ENCODE measurements at regions not wholly inside any gene's neighbourhood (a gene's known extent, or its start where the extent isn't known, plus 50 kb on each side); places are given as distances from the start of the nearest gene placed in this dataset.

DNA sequence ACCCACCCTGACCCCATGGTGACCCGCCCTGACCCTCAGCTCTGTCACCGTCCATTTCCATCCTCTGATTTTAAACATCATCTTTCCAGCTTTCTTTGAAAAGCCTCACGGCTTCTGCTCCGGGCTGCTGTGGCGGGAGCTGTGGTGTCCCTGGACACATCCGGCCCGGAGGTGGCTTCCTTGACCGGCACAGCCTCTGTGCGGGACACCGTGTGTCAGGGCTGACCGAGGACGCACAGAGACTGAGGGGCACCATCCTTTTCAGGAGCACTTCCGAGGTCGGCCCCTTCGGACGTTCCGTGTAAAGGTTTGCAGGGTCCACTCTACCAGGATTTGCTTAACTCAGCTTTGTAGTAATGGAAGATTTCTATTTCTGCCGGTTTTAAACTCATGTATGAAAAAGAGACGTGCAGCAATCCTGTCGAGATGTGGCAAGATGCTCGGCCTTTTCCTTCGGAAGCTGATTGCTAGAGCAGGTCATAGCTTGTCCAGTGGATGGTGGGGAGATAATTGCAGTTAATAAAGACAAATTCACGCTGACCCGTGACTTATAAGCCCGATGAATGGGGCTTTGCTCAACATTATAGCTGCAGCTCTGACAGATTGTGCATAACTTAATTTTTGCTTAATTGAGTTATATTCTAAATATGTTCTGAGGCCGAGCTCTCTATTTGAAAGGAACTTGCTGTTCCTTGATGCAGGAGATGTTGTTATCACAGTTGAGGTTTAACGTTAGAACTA lies 54.4 kb upstream of the CFAP46 start:
- WGBS (ENCODE audit: insufficient coverage): 91% methylated on average over 27 of the region's 27 CpGs
- Mint-ChIP-seq H3K27ac (no peak overlapping the region), H3K27me3 (ENCODE audit: low read depth in 2 of 2) (no peaks in the 10 kb centered on the region), H3K4me3 (no peak overlapping the region), H3K4me1 (no peaks in the 10 kb centered on the region), H3K36me3 (no peaks in the 10 kb centered on the region), H3K9me3 (no peaks in the 10 kb centered on the region)
- H3K4me1 ChIP-seq (ENCODE audit: control insufficient read depth, insufficient read depth, low read length): no peaks in the 10 kb centered on the region
- ATAC-seq: no peak
- intact Hi-C loops (cut with micrococcal nuclease): no loop called here
- no peaks in the 10 kb centered on the region for H3K9me3 ChIP-seq (ENCODE audit: control insufficient read depth, insufficient read depth, low read length)
- H3K4me3 ChIP-seq (ENCODE audit: low read length): no peak overlapping the region
- no peak for DNase-seq
- H3K36me3 ChIP-seq (ENCODE audit: control insufficient read depth, insufficient read depth, low read length): no peaks in the 10 kb centered on the region
- H3K27ac ChIP-seq (ENCODE audit: low read length): no peak overlapping the region
- TF ChIP-seq CTCF (IDR thresholded peaks at IDR 0.05): no peak
- no peaks in the 10 kb centered on the region for H3K27me3 ChIP-seq (ENCODE audit: control insufficient read depth, insufficient read depth, low read length)

GRCh38 chr10:132995909-132996602 lies 53.7 kb upstream of the CFAP46 start:
- ATAC-seq: no peak
- Histone ChIP-seq H3K27ac (ENCODE audit: low read length) (no peak overlapping the region), H3K4me1 (ENCODE audit: control insufficient read depth, insufficient read depth, low read length) (no peaks in the 10 kb centered on the region), H3K9me3 (ENCODE audit: control insufficient read depth, insufficient read depth, low read length) (no peaks in the 10 kb centered on the region), H3K36me3 (ENCODE audit: control insufficient read depth, insufficient read depth, low read length) (no peaks in the 10 kb centered on the region), H3K4me3 (ENCODE audit: low read length) (no peak overlapping the region), H3K27me3 (ENCODE audit: control insufficient read depth, insufficient read depth, low read length) (no peaks in the 10 kb centered on the region)
- WGBS (ENCODE audit: insufficient coverage): 81% methylated on average over 29 of the region's 29 CpGs
- Mint-ChIP-seq H3K36me3 (no peaks in the 10 kb centered on the region), H3K27me3 (ENCODE audit: low read depth in 2 of 2) (no peaks in the 10 kb centered on the region), H3K4me1 (no peaks in the 10 kb centered on the region), H3K27ac (no peak overlapping the region), H3K9me3 (no peaks in the 10 kb centered on the region), H3K4me3 (no peak overlapping the region)
- intact Hi-C loops (cut with micrococcal nuclease): no loop called here
- no peak for TF ChIP-seq CTCF (IDR thresholded peaks at IDR 0.05)
- DNase-seq: no peak

DNA sequence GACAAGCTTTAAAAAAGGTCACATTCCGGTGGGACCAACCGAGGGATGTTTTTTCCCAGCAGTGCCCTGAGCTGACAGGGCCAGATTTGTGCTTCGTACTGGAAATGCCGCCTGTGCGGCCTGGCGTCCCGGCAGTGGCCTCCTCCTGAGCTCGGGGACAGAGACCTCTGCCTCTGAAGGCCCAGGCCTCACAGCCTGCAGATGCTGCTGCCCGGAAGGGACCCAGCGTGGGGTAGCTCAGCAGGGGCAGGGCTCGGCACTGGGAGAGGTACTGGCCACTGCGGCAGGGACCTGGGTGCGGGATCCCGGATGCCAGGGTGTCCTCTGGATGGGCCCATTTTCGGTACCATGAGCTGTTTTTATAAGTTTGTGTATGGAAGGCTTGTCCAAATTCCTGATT lies 52.4 kb upstream of the CFAP46 start:
- Histone ChIP-seq H3K9me3 (ENCODE audit: control insufficient read depth, insufficient read depth, low read length) (no peaks in the 10 kb centered on the region), H3K27me3 (ENCODE audit: control insufficient read depth, insufficient read depth, low read length) (no peaks in the 10 kb centered on the region), H3K4me3 (ENCODE audit: low read length) (no peak overlapping the region), H3K36me3 (ENCODE audit: control insufficient read depth, insufficient read depth, low read length) (no peaks in the 10 kb centered on the region), H3K27ac (ENCODE audit: low read length) (no peak overlapping the region), H3K4me1 (ENCODE audit: control insufficient read depth, insufficient read depth, low read length) (no peaks in the 10 kb centered on the region)
- DNase-seq (no peak), ATAC-seq (no peak)
- TF ChIP-seq CTCF (IDR thresholded peaks at IDR 0.05): no peak
- 90% methylated on average over 15 of the region's 15 CpGs for WGBS (ENCODE audit: insufficient coverage)
- no peaks in the 10 kb centered on the region for H3K27me3 Mint-ChIP-seq (ENCODE audit: low read depth in 2 of 2)
- H3K36me3 Mint-ChIP-seq: no peaks in the 10 kb centered on the region
- intact Hi-C loops (cut with micrococcal nuclease): no loop called here
- no peak overlapping the region for H3K4me3 Mint-ChIP-seq
- H3K9me3 Mint-ChIP-seq: no peaks in the 10 kb centered on the region
- no peak overlapping the region for H3K27ac Mint-ChIP-seq
- no peaks in the 10 kb centered on the region for H3K4me1 Mint-ChIP-seq
